ENCODE measurements at regions not wholly inside any gene's neighbourhood (a gene's known extent, or its start where the extent isn't known, plus 50 kb on each side); places are given as distances from the start of the nearest gene placed in this dataset.

DNA sequence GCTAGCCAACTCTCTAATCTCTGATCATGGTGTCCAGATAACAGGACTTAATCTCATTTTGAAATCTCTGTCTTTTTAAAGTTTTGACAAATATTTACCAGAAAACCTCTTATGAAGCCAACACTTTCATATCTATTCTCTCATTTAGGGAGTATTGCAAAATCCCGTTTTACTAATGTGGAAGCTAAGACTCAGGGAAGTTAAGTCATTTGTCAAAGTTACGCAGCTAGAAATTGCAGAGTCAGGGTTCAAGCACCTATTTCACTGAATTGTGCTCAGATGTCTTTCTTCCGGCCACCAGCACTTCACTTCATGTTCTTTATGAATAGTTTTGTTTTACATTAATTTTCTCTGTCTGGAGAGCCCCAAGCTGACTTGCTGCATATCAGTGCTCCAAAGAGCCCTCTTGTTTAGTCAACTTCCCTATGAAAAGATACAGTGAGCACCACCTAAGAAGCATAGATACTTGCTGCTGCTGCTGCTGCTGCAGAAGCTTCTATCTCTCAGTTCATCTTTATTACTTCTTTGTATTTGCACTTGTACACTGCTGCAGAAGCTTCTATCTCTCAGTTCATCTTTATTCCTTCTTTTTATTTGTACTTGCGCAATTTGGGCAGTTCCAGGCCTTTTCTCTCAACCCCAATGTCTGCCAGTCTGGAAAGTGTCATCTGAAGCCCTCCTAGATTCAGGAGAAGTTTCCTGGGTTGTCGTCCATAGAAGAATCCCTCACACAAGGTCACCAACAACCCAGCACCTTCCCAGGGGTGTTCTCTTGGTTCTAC lies 329.7 kb downstream of the MAFB start:
- no peak for DNase-seq

GRCh38 chr20:40354880-40355279 lies 334.2 kb downstream of the MAFB start:
- no peak for DNase-seq

DNA sequence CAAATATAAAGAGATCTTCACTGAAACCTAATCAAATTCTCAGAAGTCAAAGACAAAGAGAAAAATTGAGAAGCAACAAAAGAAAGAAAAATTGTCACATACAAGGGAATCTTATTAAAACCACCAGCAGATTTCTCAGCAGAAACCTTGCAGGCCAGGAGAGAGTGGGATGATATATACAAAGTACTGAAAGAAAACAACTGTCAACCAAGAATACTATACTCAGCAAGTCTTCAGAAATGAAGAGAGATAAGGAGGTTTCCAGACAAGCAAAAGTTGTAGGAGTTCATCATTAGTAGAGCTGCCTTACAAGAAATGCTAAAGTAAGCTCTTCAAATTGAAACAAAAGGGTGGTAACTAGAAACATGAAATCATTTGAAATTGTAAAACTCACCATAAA lies 345.6 kb downstream of the MAFB start:
- DNase-seq: no peak

GRCh38 chr20:40341561-40341960 lies 347.5 kb downstream of the MAFB start:
- DNase-seq: no peak

GRCh38 chr20:40339661-40340449 lies 349.2 kb downstream of the MAFB start:
- DNase-seq: peak in 1 of 2 donors; percentile 26

DNA sequence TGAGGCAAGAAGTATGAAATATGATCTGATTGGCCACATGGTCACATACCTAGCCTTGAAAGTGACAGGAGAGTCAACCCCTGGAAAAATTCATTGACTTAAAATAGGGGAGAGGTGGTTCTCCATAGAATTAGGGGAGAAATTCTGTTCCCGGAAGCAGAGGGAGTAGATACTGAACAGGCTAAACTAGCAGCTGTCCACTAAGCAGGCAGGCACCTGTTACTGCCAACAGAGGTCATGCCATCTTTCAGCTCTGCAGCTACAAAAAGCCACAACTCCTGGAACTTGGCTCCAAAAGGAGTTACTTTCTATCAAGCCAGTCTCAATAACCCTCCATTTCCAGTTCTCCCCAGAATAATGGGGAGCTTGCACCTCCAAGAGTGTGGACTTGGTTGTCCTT lies 352.5 kb downstream of the MAFB start:
- DNase-seq: no peak

DNA sequence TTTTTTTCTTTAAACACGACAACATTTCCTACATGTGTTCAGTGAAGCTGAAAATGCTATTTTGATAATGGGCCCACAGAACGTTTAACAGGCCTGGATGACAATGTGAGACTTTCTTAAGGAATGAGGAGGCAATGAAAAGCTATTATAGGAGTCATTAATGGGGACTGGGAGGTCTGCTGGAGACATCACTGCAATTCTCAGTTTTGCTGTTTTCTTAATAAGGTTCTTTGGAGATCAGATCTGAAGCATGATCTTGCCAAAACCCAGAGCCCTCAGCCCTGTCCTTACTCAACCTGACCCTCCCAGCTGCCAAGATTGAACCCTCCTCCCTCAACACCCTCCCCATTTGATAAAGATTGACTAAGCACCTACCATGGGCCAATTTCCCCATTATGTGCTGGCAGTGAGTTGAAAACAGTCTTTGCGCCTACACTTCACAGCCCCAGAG lies 353.1 kb downstream of the MAFB start:
- DNase-seq: no peak

- DNase-seq: no peak
These were observed 353.6 kb downstream of the MAFB start for GRCh38 chr20:40335437-40335836.

- DNase-seq: no peak
These were observed 355.4 kb downstream of the MAFB start for GRCh38 chr20:40333591-40333990.

DNA sequence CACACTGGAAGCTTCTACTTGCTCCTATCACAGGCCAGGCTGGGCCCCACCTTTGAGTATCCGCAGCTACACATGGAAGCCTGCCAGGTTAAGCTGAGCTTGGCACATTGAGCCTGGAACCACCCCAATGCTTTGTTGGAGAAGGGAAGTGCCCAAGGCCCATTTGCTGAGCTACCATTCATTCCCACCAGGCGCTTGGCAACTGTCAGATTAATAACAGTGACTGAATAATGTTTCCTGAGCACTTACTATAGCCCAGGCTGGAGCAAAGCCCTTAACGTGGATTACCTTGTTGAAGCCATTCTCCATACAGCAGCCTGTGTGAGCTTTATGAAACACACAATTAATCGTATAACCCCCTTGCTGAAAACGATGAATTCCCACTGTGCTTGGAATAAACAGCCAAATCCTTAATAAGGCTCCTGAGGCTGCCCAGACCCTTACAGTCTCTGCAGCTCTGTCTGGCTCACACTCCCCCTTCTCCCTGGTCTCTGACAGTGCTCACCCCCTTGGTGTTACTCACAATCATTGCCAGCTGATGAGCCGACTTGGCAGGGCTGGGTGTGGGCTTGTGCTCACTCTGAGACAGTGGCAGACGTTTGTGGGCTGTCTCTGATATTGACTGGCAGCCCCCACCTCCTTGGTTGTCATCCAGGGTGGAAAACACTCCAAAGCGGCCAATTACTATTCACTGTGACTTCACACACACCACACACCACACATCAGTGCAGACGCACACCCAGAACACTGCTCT lies 357.1 kb downstream of the MAFB start:
- DNase-seq: no peak

- no peak for DNase-seq
These were observed 357.8 kb downstream of the MAFB start for GRCh38 chr20:40331249-40331648.

DNA sequence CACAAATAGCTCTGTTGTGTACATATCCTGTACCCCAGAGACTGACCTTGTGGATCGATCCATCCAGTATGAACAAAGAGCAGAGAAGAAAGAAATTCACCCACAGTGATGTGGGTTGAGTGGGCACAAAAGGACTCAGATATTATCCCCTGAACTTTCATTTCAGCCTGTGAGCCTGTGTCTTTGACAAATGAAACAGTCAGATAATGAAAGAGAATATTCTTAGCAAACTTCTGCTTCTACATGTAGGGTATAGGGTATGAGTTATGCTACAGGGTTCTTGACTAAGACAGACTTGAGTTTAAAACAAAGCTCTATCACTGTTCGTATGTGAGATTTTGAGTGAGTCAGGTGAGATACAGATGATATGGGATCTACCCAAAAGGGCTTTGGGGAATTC lies 359.7 kb downstream of the MAFB start:
- DNase-seq: no peak

DNA sequence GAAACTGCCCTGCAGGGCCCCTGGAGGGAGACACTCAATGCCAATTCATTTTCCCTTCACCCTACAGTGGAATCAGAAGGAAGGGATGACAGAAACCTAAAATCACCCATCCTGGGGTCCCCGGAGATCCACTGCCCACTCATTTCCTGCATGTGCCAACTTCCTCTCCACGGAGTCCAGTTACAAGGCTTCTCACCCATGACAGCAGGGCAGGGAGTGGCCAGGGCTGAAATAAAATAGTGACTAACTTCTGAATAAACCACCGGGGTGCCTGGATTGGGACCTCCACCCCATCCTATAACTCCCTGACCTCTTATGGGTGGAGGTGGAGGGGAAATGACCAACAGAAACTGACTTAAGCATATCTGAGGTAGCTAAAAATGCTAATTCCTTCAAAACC lies 362.3 kb downstream of the MAFB start:
- peak in 1 of 2 donors; percentile 29 for DNase-seq

DNA sequence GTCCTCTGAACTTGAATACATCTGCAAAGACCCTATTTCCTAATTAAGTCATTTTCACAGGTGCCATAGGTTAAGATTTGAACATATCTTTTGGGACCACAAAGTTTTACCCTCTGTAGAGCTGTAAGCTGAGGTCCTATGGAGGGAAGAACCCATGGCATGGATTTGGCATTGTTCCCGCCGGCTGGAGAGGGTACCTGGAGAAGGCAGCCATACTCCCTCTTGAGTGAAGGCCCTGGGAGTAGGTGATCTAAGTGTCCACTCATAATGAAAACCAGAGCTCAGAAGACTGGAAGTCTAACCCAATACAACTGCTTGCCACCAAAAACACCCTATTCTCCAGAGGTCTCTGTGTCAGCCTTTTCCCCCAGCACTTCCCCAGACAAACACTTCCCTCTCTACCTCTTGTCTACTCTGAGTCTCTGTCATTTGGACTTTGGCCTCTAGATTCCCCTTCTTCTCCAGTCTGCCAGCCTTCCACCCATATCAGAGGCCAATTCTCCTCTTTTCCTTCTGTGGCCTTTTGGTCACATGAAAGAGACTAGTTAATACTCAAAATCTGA lies 363.9 kb downstream of the MAFB start:
- DNase-seq: no peak

- DNase-seq: peak in 1 of 2 donors; percentile 23
These were observed 365.7 kb downstream of the MAFB start for GRCh38 chr20:40323361-40323794.

DNA sequence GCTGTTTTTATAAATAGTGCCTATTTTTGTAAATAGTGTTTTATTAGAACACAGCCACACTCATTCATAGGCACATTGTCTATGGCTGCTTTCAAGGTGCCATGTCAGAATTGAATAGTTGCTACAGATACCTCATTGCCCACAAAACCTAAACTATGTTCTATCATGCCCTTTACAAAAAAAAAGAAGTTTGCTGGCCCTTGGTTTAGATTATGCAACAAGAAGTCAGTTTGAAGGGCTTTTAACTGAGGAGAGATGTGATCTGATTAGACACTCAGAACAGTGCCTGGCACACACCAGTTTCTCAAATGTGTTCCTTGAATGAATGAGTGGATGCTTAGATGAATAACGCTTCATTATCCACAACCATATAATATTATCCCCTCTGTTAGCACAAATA lies 366.1 kb downstream of the MAFB start:
- no peak for DNase-seq

GRCh38 chr20:40320517-40321011 lies 368.5 kb downstream of the MAFB start:
- DNase-seq: no peak

GRCh38 chr20:40319741-40320516 lies 369.1 kb downstream of the MAFB start:
- no peak for DNase-seq

GRCh38 chr20:40319056-40319455 lies 370.0 kb downstream of the MAFB start:
- DNase-seq: no peak

- DNase-seq: no peak
These were observed 371.8 kb downstream of the MAFB start for GRCh38 chr20:40317156-40317790.

GRCh38 chr20:40314278-40314677 lies 374.8 kb downstream of the MAFB start:
- no peak for DNase-seq

DNA sequence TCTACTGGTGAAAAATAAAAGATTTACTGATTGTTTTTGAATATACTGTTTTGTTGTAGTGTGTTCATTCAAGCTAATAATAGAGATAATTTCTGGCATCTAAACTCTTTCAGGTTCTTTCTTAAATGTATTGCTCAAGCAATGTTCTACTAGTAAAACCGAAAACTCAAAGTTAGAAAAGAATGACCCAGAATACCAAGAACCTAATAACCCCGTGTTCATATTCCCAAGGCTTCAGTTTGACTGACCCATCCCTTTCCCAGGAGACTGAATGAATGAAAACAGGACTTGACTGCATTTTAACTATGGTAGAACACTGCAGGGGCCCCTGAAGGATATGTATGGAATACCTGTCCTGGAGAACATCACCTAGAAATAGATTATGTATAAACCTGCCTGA lies 375.3 kb downstream of the MAFB start:
- no peak for DNase-seq

All from bone marrow (tissue), 2 donors.